HTR-8/SVneo (cell line): ENCODE measurements at regions not wholly inside any gene's neighbourhood (a gene's known extent, or its start where the extent isn't known, plus 50 kb on each side); places are given as distances from the start of the nearest gene placed in this dataset.
"Not testable (repeated sequence)": the region's sequence is repeated elsewhere in the genome, so short reads cannot be mapped to it uniquely, and the experiment has no call there.

Experiments used
- DNase-seq: peaks from one replicate; pipeline ENCODE4 v3.0.0; 2011; ENCODE audit warnings: low spot score, mixed read lengths; ENCODE audit not compliant: insufficient read length
- FAIRE-seq: peaks from 2 replicates; lab custom pipeline; 2011; peaks lifted over from hg19 to GRCh38; lab: Jason Lieb, UNC

GRCh38 chr16:60641067-60641665 is 1395.1 kb downstream of the CDH8 start:
- DNase-seq, result no peak
- no peak for FAIRE-seq

DNA sequence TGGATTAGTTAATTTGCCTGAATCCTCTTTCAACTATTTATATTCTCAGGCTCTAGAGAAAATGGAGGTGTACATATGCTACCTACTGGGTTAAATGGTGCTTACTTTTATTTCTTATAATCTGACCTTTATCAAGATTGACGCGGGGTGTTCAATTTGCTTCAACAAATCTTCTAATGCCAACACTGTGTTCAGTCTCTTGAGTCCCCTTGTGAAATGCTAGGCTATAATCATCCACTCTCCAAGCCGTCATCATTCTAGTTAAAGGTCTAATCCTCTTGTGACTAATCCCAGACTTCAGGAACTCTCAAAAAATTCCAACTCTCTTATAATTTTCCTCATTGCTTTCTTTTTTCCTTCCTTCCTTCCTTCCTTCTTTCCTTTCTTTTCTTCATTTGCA is 1396.2 kb downstream of the CDH8 start:
- no peak for FAIRE-seq
- no peak for DNase-seq

- FAIRE-seq, DNase-seq: not testable (repeated sequence)
Observed at GRCh38 chr16:60636636-60637035, 1399.6 kb downstream of the CDH8 start.

- DNase-seq (no peak), FAIRE-seq (no peak)
Observed at GRCh38 chr16:60636117-60636516, 1400.1 kb downstream of the CDH8 start.

GRCh38 chr16:60635548-60635947 is 1400.7 kb downstream of the CDH8 start:
- DNase-seq, result no peak
- no peak for FAIRE-seq

DNA sequence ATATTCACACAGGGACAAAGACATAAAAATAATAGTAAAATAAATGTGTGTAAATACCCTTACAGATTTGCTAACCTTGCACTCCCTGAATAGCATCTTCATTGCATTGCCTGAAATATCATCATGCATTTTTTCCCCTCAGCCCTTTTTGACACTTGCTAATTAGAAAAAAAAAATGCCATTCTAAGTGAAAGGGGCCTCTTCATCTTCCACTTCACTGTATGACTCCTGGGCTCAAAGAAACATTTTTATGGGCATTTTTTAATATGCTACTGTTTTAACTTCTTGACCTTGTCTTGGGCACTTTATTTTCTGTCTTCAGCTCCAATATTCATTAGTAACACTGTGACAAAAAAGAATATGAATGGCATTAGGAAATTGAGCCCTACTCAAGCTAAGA is 1424.4 kb downstream of the CDH8 start:
- DNase-seq, result no peak

GRCh38 chr16:60608971-60609370 is 1427.3 kb downstream of the CDH8 start:
- DNase-seq (no peak), FAIRE-seq (no peak)

More for the DNA sequence above, 1424.4 kb downstream of the CDH8 start:
- no peak for FAIRE-seq

- not testable (repeated sequence) for DNase-seq, FAIRE-seq
Observed at GRCh38 chr16:60605652-60606051, 1430.6 kb downstream of the CDH8 start.

DNA sequence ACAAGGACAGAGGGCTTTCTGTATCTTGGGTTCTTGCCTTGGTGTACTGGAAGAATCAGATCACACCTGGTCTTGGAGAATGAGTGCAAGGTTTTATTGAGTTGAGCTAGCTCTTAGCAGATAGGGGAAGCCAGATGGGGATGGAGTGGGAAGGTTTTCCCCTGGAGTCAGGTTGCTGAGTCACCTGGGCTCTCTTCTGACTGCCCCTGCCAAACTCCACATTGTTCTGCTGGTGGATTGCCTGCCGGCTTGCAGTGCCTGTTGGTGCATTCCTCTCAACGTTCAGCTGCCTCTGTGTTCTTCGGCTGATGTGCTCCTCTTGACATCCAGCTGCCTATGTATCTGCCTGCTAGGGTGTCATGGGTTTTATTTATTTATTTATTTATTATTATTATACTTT is 1431.1 kb downstream of the CDH8 start:
- DNase-seq, result no peak
- FAIRE-seq, result no peak

DNA sequence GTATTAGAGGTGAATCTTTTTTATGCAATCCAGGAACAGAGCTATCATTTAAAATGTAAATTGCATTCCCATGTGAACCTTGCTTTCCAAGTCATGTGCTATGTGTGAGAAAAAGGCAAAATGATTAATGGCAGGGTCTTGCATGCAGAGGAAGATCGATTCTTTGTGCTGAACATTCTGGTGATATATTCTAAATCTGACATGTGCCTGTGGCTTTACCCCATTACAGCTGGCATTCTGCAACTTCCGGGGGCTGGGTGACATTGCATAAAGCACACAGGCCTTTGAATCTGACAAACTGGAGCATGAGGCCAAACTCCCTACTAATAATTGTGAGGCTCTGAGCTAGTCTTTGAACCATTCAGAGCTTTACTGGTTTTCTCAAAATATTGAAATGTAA is 1449.7 kb downstream of the CDH8 start:
- DNase-seq (no peak), FAIRE-seq (no peak)

GRCh38 chr16:60582528-60582927 is 1453.7 kb downstream of the CDH8 start:
- no peak for DNase-seq

DNA sequence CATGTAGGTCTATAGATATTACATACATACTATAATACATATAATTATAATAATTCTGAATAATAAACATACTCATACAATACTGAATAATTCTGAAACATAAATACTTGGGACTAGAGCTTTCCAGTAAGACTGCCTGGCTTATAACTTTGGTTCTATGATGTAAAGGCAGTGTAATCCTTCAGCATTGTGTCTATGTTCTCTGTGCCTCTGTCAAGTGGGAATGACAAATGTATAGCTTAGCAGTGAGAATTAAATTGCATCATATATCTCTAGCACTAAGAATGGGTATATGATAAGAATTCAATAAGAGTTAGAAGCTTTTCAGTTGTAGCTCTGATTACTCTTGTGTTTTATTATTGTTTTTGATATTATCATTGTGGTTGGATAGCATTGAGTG is 1469.3 kb downstream of the CDH8 start:
- DNase-seq (no peak), FAIRE-seq (no peak)

More at GRCh38 chr16:60582528-60582927, 1453.7 kb downstream of the CDH8 start:
- no peak for FAIRE-seq

DNA sequence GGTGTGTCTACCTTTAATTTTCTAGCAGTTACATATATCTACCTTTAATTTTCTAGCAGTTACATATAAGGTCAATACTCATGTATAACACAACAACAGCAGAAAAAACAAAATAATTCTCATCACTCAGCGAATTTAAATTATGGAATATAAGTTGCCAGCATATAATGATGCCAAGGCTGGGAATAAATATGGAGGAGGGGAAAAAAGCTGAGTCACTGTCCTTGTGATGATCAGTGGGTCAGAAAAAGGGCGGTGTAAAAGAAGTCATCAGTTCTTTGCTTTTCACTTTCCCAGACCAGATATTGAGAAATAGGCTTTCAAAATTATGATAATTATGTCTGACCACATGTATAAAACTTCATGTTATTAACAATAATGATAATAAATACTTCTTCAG is 1471.7 kb downstream of the CDH8 start:
- no peak for FAIRE-seq
- no peak for DNase-seq

DNA sequence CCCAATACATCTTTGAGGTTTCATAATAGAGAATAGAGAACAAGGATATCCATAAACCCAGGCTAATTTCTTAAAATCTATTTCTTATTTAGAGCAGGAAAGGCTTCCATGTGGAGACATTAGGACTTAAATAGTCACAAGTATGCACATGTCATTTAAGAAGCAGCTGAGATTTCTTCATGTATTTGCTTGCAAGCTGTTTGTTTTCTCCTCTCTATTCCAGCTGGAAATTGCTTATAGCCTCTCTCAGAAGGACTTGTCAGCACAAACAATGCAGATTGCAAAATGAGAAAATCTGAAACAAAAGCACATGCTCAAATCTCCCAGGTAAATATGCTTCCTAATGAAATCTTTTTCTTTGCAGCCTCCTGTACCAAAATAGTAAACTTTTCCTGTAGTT is 1473.1 kb downstream of the CDH8 start:
- no peak for DNase-seq
- FAIRE-seq, result no peak

- no peak for DNase-seq
- no peak for FAIRE-seq
Observed at GRCh38 chr16:60558936-60559335, 1477.3 kb downstream of the CDH8 start.

DNA sequence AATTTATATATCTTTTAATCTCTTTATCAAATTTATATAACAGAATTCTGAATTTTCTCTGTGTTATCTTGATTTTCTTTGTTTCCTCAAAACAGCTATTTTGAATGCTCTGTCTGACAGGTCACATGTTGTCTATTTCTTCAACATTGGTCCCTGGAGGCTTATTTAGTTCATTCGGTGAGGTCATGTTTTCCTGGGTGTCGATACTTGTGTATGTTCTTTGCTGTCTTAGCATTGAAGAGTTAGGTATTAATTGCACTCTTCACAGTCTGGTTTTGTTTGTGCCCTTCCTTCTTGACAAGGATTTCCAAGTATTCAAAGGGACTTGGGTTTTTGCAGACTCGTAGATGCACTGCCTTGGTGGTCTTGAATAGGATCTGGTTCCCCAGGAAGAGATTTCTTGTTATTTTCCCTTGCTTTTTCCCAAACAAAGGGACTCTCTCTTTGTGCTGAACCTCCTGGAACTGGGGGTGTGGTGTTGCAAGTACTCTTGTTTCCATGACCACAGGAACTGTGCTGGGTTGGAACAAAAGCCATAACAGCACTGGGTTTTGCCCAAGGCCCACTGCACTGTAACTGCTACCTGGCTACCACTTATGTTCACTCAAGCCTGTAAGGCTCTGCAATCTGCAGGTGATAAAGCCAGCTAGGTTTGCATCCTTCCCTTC is 1483.0 kb downstream of the CDH8 start:
- no peak for DNase-seq
- no peak for FAIRE-seq

DNA sequence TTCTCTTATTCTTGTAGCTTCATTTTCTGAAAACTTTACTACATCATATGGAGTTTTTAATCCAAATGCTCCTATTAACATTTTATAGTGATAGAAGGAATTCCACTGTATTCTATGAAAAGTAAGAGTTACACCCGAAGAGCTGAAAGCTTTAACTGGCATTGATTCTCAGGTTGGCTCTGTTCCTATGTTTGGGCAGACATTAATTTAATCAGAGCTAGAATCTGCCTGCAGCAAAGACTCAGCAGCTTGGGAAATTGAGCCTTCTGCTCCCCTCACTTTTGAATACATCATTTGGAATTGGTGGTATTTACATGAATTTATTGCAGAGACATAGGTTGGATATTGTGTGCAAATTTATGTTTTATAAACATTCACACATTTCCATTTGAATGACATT is 1494.7 kb downstream of the CDH8 start:
- DNase-seq, result no peak
- no peak for FAIRE-seq

DNA sequence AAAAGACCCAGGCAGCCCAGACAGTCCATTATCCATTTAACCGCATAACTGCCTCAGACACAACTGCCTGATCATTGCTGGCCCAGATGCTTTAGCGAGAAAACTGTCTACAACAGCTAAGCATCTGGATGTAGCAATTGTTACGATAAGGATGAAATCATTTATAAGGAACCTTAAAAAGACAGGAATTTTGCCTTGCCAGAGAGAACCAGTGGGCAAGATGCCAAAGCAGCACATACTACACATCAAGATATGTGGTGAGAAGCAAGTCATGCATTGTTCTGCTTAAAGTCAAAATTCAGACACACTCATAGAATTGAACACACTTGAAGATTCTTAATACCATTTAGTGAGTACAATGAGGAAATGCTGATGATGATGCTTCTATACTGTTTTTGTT is 1525.3 kb downstream of the CDH8 start:
- no peak for FAIRE-seq
- DNase-seq, result no peak

GRCh38 chr16:60510208-60510607 is 1526.0 kb downstream of the CDH8 start:
- no peak for FAIRE-seq
- DNase-seq, result no peak

DNA sequence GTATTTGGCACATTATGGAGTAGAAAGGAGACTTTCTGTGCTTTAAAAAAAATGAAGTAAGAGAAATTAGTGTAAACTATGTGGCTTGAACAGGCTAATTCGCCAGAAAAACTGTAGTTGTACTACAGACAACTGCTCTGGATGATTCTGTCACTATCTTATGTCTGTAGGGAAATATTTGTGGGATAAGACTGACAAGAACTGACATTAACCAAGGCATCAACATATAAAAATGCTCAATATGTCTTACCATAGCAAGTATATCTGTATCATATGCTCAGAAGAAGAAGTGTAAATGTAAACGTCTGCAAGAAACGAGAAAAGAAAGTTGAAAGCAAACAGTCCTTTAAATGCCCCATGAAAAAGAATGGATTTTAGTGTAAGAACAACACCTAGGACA is 1545.0 kb downstream of the CDH8 start:
- no peak for DNase-seq
- no peak for FAIRE-seq

GRCh38 chr16:60485872-60486489 is 1550.3 kb downstream of the CDH8 start:
- no peak for FAIRE-seq

GRCh38 chr16:60484901-60485300 is 1551.3 kb downstream of the CDH8 start:
- DNase-seq, result no peak
- no peak for FAIRE-seq

More at GRCh38 chr16:60485872-60486489, 1550.3 kb downstream of the CDH8 start:
- no peak for DNase-seq
